H9 (cell line): ENCODE measurements at regions not wholly inside any gene's neighbourhood (a gene's known extent, or its start where the extent isn't known, plus 50 kb on each side); places are given as distances from the start of the nearest gene placed in this dataset.

ENCODE experiments used
- DNase-seq: peaks from one replicate; pipeline ENCODE4 v3.0.0-alpha.2; 2017
- H2AFZ ChIP-seq: one replicate; pipeline ENCODE4 v1.6.1; 2013; ENCODE audit warnings: mild to moderate bottlenecking, low read length, control low read depth, moderate library complexity
- H2AK5ac ChIP-seq: 2 replicates; pipeline ENCODE4 v1.6.1; 2013; ENCODE audit warnings: low read length, control low read depth, mixed read lengths; ENCODE audit not compliant: insufficient read length
- H2BK120ac ChIP-seq: one replicate; pipeline ENCODE4 v1.6.1; 2013; ENCODE audit warnings: low read depth, mild to moderate bottlenecking, low read length, control low read depth, inconsistent platforms; ENCODE audit not compliant: poor library complexity, severe bottlenecking
- H2BK12ac ChIP-seq: 2 replicates; pipeline ENCODE4 v1.6.1; 2013; ENCODE audit warnings: low read length, control low read depth, mixed read lengths, low read depth; ENCODE audit not compliant: insufficient read length
- H2BK15ac ChIP-seq: 2 replicates; pipeline ENCODE4 v1.6.1; 2013; ENCODE audit warnings: low read depth, low read length, control low read depth
- H2BK20ac ChIP-seq: one replicate; pipeline ENCODE4 v1.6.1; 2013; ENCODE audit warnings: low read depth, mild to moderate bottlenecking, low read length, control low read depth, inconsistent platforms; ENCODE audit not compliant: poor library complexity, severe bottlenecking
- H2BK5ac ChIP-seq: 2 replicates; pipeline ENCODE4 v1.6.1; 2013; ENCODE audit warnings: low read length, control low read depth, mixed read lengths; ENCODE audit not compliant: insufficient read length
- H3K14ac ChIP-seq: 2 replicates; pipeline ENCODE4 v1.6.1; 2013; ENCODE audit warnings: low read length, control low read depth; ENCODE audit not compliant: insufficient read depth
- H3K18ac ChIP-seq: 2 replicates; pipeline ENCODE4 v1.6.1; 2013; ENCODE audit warnings: low read depth, mild to moderate bottlenecking, mixed read lengths, low read length, control low read depth; ENCODE audit not compliant: insufficient read length
- H3K23ac ChIP-seq: 2 replicates; pipeline ENCODE4 v1.6.1; 2013; ENCODE audit warnings: low read length, control low read depth, mixed read lengths, low read depth; ENCODE audit not compliant: insufficient read length
- H3K23me2 ChIP-seq: 2 replicates; pipeline ENCODE4 v1.6.1; 2013; ENCODE audit warnings: low read depth, mild to moderate bottlenecking, mixed read lengths, low read length, control low read depth; ENCODE audit not compliant: insufficient read length, poor library complexity, severe bottlenecking
- H3K27ac ChIP-seq: 2 replicates; pipeline ENCODE4 v1.5.1; 2013; ENCODE audit warnings: low read length, control low read depth, mixed read lengths, low read depth; ENCODE audit not compliant: insufficient read length
- H3K27me3 ChIP-seq: 2 replicates; pipeline ENCODE4 v1.6.1; 2013; ENCODE audit warnings: low read length, control low read depth, inconsistent platforms; ENCODE audit not compliant: insufficient read depth
- H3K4ac ChIP-seq: 2 replicates; pipeline ENCODE4 v1.6.1; 2013; ENCODE audit warnings: low read depth, mild to moderate bottlenecking, control low read depth, inconsistent platforms, low read length, moderate library complexity
- H3K4me1 ChIP-seq: 2 replicates; pipeline ENCODE4 v1.6.1; 2013; ENCODE audit warnings: low read length, control low read depth, inconsistent platforms; ENCODE audit not compliant: insufficient read depth
- H3K4me2 ChIP-seq: 2 replicates; pipeline ENCODE4 v1.6.1; 2013; ENCODE audit warnings: low read length, control low read depth, mixed read lengths; ENCODE audit not compliant: insufficient read length, insufficient read depth
- H3K56ac ChIP-seq: 2 replicates; pipeline ENCODE4 v1.6.1; 2013; ENCODE audit warnings: low read depth, mild to moderate bottlenecking, mixed read lengths, low read length, control low read depth; ENCODE audit not compliant: insufficient read length
- H3K79me1 ChIP-seq: 2 replicates; pipeline ENCODE4 v1.6.1; 2013; ENCODE audit warnings: low read depth, mild to moderate bottlenecking, moderate library complexity, low read length, control low read depth, inconsistent platforms; ENCODE audit not compliant: insufficient read depth, poor library complexity, severe bottlenecking
- H3K79me2 ChIP-seq: 2 replicates; pipeline ENCODE4 v1.6.1; 2013; ENCODE audit warnings: low read length, control low read depth, inconsistent platforms; ENCODE audit not compliant: insufficient read depth
- H3K9ac ChIP-seq: 2 replicates; pipeline ENCODE4 v1.6.1; 2013; ENCODE audit warnings: low read length, control low read depth, mixed read lengths; ENCODE audit not compliant: insufficient read length; ENCODE audit errors: extremely low read depth
- H3K9me3 ChIP-seq: one replicate; pipeline ENCODE4 v1.6.1; 2013; ENCODE audit warnings: low read depth, low read length, inconsistent platforms; ENCODE audit not compliant: control insufficient read depth
- H3T11ph ChIP-seq: one replicate; pipeline ENCODE4 v1.6.1; 2013; ENCODE audit warnings: mild to moderate bottlenecking, low read length, control low read depth, inconsistent platforms
- H4K20me1 ChIP-seq: one replicate; pipeline ENCODE4 v1.6.1; 2013; ENCODE audit not compliant: control insufficient read depth, insufficient read length, insufficient read depth
- H4K5ac ChIP-seq: 2 replicates; pipeline ENCODE4 v1.6.1; 2013; ENCODE audit warnings: low read depth, mild to moderate bottlenecking, mixed read lengths, low read length, control low read depth; ENCODE audit not compliant: insufficient read length
- H4K8ac ChIP-seq: replicated peaks from 2 replicates; pipeline ENCODE4 v1.6.1; 2013; ENCODE audit warnings: low read length, control low read depth, mixed read lengths, low read depth; ENCODE audit not compliant: insufficient read length
- H4K91ac ChIP-seq: 2 replicates; pipeline ENCODE4 v1.6.1; 2013; ENCODE audit warnings: low read depth, mild to moderate bottlenecking, moderate library complexity, mixed read lengths, low read length, control low read depth; ENCODE audit not compliant: insufficient read length
- H3K27ac Mint-ChIP-seq, 3 experiments: 2 replicates in 2 of 3; 3 replicates in 1 of 3; pipeline ENCODE4 v1.8.0; 2020 to 2021; ENCODE audit warnings: mixed read lengths in 3 of 3, mild to moderate bottlenecking in 1 of 3, moderate library complexity in 1 of 3
- H3K27me3 Mint-ChIP-seq: 2 replicates; pipeline ENCODE4 v1.8.0; 2021; ENCODE audit warnings: low read depth, mild to moderate bottlenecking, moderate library complexity, mixed read lengths
- H3K36me3 Mint-ChIP-seq, 3 experiments: 2 replicates in 2 of 3; 3 replicates in 1 of 3; pipeline ENCODE4 v1.8.0; 2020 to 2021; ENCODE audit warnings: low read depth in 3 of 3, mixed read lengths in 3 of 3; ENCODE audit not compliant: insufficient read depth in 1 of 3
- H3K4me1 Mint-ChIP-seq, 2 experiments: 2 replicates each; pipeline ENCODE4 v1.8.0; 2020; ENCODE audit warnings: mixed read lengths in 2 of 2
- H3K4me3 Mint-ChIP-seq, 2 experiments: 2 replicates in 1 of 2; 3 replicates in 1 of 2; pipeline ENCODE4 v1.8.0; 2020 to 2021; ENCODE audit warnings: mild to moderate bottlenecking in 2 of 2, mixed read lengths in 2 of 2, moderate library complexity in 1 of 2
- H3K9me3 Mint-ChIP-seq, 2 experiments: 2 replicates in 1 of 2; 3 replicates in 1 of 2; pipeline ENCODE4 v1.8.0; 2020; ENCODE audit warnings: mild to moderate bottlenecking in 2 of 2, mixed read lengths in 2 of 2, moderate library complexity in 1 of 2
- CTCF ChIP-seq: fragments of 200-600 bp; sonication (generic); conservative IDR thresholded peaks from 3 replicates; pipeline ENCODE4 v1.8.0; 2021; ENCODE audit warnings: antibody characterized with exemption, mild to moderate bottlenecking
- WGBS: extraction: QIAGEN DNeasy Blood & Tissue Kit; methylation state at CpG from one replicate; pipeline ENCODE4 v1.1.7; 2013; ENCODE audit warnings: missing lambda C conversion rate, low lambda C conversion rate, mixed read lengths; ENCODE audit not compliant: insufficient read length; ENCODE audit errors: extremely low coverage; 5-methylcytosine and 5-hydroxymethylcytosine counted together

- Histone ChIP-seq H3K18ac (no peak overlapping the region), H3K79me1 (no peaks in the 10 kb centered on the region), H3K4me2 (no peak overlapping the region), H3T11ph (no peak overlapping the region), H2BK120ac (no peak overlapping the region), H3K79me2 (no peaks in the 10 kb centered on the region), H3K4ac (no peak overlapping the region), H2BK12ac (no peak overlapping the region), H3K27me3 (no peaks in the 10 kb centered on the region), H4K8ac (no peak overlapping the region), H2BK15ac (no peak overlapping the region), H3K27ac (no peak overlapping the region), H3K9ac (no peak overlapping the region), H4K20me1 (no peaks in the 10 kb centered on the region), H3K56ac (no peak overlapping the region), H3K4me1 (no peaks in the 10 kb centered on the region), H2AFZ (no peak overlapping the region), H3K9me3 (no peaks in the 10 kb centered on the region), H4K5ac (no peak overlapping the region), H4K91ac (no peak overlapping the region), H3K23me2 (no peaks in the 10 kb centered on the region), H2AK5ac (no peak overlapping the region), H2BK5ac (no peak overlapping the region), H3K14ac (no peak overlapping the region), H2BK20ac (no peak overlapping the region), H3K23ac (no peak overlapping the region)
- Mint-ChIP-seq H3K36me3 (peaks cover 0 to 2% (median 0%) of the 10 kb centered on the region in 3 experiments; a peak in 2 of 7 replicates), H3K27ac (no peak overlapping the region), H3K27me3 (peaks cover 2% of the 10 kb centered on the region; the same call in 1 of the 2 replicates), H3K9me3 (peaks cover 5 to 6% of the 10 kb centered on the region in 2 experiments; a peak in 3 of 5 replicates), H3K4me1 (no peaks in the 10 kb centered on the region), H3K4me3 (no peak overlapping the region)
- WGBS = no CpG with 5 or more reads among the region's 4 CpGs
- TF ChIP-seq CTCF = no peak
- DNase-seq = no peak
Measured at GRCh38 chr16:7997966-7998365, 592.3 kb downstream of the TMEM114 start.
